DMS 273 (cell line): ENCODE measurements at regions not wholly inside any gene's neighbourhood (a gene's known extent, or its start where the extent isn't known, plus 50 kb on each side); places are given as distances from the start of the nearest gene placed in this dataset.

Experiments
- DNase-seq: peaks from one replicate; lab custom pipeline; 2025; ENCODE audit not compliant: unreplicated experiment; lab: John Stamatoyannopoulos, UW

GRCh38 chr6:40082278-40083043, 148.2 kb upstream of the MOCS1 start:
- DNase-seq = no peak

GRCh38 chr6:40077736-40078135, 143.5 kb upstream of the MOCS1 start:
- no peak for DNase-seq

GRCh38 chr6:40077315-40077714, 143.1 kb upstream of the MOCS1 start:
- no peak for DNase-seq

GRCh38 chr6:40075056-40075590, 140.9 kb upstream of the MOCS1 start:
- DNase-seq = no peak

- no peak for DNase-seq
These were observed 140.2 kb upstream of the MOCS1 start for GRCh38 chr6:40074306-40075055.

- DNase-seq = no peak
These were observed 132.1 kb upstream of the MOCS1 start for GRCh38 chr6:40066372-40066771.

GRCh38 chr6:40056865-40057264, 122.6 kb upstream of the MOCS1 start:
- DNase-seq = no peak

GRCh38 chr6:40054602-40055001, 120.3 kb upstream of the MOCS1 start:
- DNase-seq = no peak

- no peak for DNase-seq
These were observed 119.9 kb upstream of the MOCS1 start for GRCh38 chr6:40054186-40054585.

GRCh38 chr6:40049128-40049527, 114.9 kb upstream of the MOCS1 start:
- no peak for DNase-seq

GRCh38 chr6:40044196-40044595, 109.9 kb upstream of the MOCS1 start:
- no peak for DNase-seq

GRCh38 chr6:40042232-40042631, 108.0 kb upstream of the MOCS1 start:
- DNase-seq = no peak

GRCh38 chr6:40039042-40039441, 104.8 kb upstream of the MOCS1 start:
- no peak for DNase-seq

GRCh38 chr6:40038626-40039025, 104.4 kb upstream of the MOCS1 start:
- DNase-seq = no peak

- DNase-seq = no peak
These were observed 103.0 kb upstream of the MOCS1 start for GRCh38 chr6:40037271-40037670.

- DNase-seq = no peak
These were observed 101.9 kb upstream of the MOCS1 start for GRCh38 chr6:40036186-40036585.

- DNase-seq = no peak
These were observed 94.2 kb upstream of the MOCS1 start for GRCh38 chr6:40028449-40028848.

- DNase-seq = no peak
These were observed 88.6 kb upstream of the MOCS1 start for GRCh38 chr6:40022867-40023266.

GRCh38 chr6:40020166-40020565, 85.9 kb upstream of the MOCS1 start:
- no peak for DNase-seq

GRCh38 chr6:40015530-40015929, 81.3 kb upstream of the MOCS1 start:
- no peak for DNase-seq

- DNase-seq = no peak
These were observed 77.6 kb upstream of the MOCS1 start for GRCh38 chr6:40011844-40012243.

GRCh38 chr6:40000964-40001515, 66.8 kb upstream of the MOCS1 start:
- DNase-seq = no peak
